Mesendoderm (in vitro differentiated cells): ENCODE measurements at regions not wholly inside any gene's neighbourhood (a gene's known extent, or its start where the extent isn't known, plus 50 kb on each side); places are given as distances from the start of the nearest gene placed in this dataset.

ENCODE experiments used
- DNase-seq: peaks from one replicate; pipeline ENCODE4 v3.0.0; 2013
- H2AK5ac ChIP-seq: 2 replicates; pipeline ENCODE4 v1.6.1; 2013; ENCODE audit warnings: low read length, inconsistent platforms
- H2BK120ac ChIP-seq: 2 replicates; pipeline ENCODE4 v1.6.1; 2013; ENCODE audit warnings: low read depth, mild to moderate bottlenecking, low read length, moderate library complexity, mixed read lengths
- H2BK15ac ChIP-seq: replicated peaks from 2 replicates; pipeline ENCODE4 v1.6.1; 2013; ENCODE audit warnings: low read depth, mild to moderate bottlenecking, moderate library complexity
- H2BK5ac ChIP-seq: 2 replicates; pipeline ENCODE4 v1.6.1; 2013; ENCODE audit warnings: low read length, inconsistent platforms
- H3K18ac ChIP-seq: 2 replicates; pipeline ENCODE4 v1.6.1; 2013; ENCODE audit warnings: mild to moderate bottlenecking, low read length, mixed read lengths
- H3K23ac ChIP-seq: one replicate; pipeline ENCODE4 v1.6.1; 2013; ENCODE audit warnings: low read length
- H3K27ac ChIP-seq: 2 replicates; pipeline ENCODE4 v1.5.1; 2013; ENCODE audit warnings: low read depth, mild to moderate bottlenecking, inconsistent platforms, low read length, moderate library complexity
- H3K27me3 ChIP-seq: 2 replicates; pipeline ENCODE4 v1.6.1; 2013; ENCODE audit warnings: low read length, control low read depth, mild to moderate bottlenecking, inconsistent platforms; ENCODE audit not compliant: insufficient read depth, poor library complexity
- H3K36me3 ChIP-seq: 2 replicates; pipeline ENCODE4 v1.6.1; 2013; ENCODE audit warnings: low read length, inconsistent platforms; ENCODE audit not compliant: control insufficient read depth, insufficient read depth
- H3K4ac ChIP-seq: one replicate; pipeline ENCODE4 v1.6.1; 2013; ENCODE audit warnings: low read depth, mild to moderate bottlenecking, low read length, moderate library complexity
- H3K4me1 ChIP-seq: 2 replicates; pipeline ENCODE4 v1.6.1; 2013; ENCODE audit warnings: low read depth, low read length, inconsistent platforms; ENCODE audit not compliant: control insufficient read depth
- H3K4me2 ChIP-seq: 2 replicates; pipeline ENCODE4 v1.6.1; 2013; ENCODE audit warnings: low read length
- H3K4me3 ChIP-seq: 2 replicates; pipeline ENCODE4 v1.5.1; 2013; ENCODE audit warnings: mild to moderate bottlenecking, low read length
- H3K56ac ChIP-seq: one replicate; pipeline ENCODE4 v1.6.1; 2013; ENCODE audit warnings: low read length
- H3K79me1 ChIP-seq: 2 replicates; pipeline ENCODE4 v1.6.1; 2013; ENCODE audit warnings: low read length, inconsistent platforms
- H3K79me2 ChIP-seq: 2 replicates; pipeline ENCODE4 v1.6.1; 2013; ENCODE audit warnings: mild to moderate bottlenecking, low read length; ENCODE audit not compliant: control insufficient read depth, insufficient read depth
- H3K9ac ChIP-seq: 2 replicates; pipeline ENCODE4 v1.6.1; 2013; ENCODE audit warnings: low read length, inconsistent platforms
- H4K5ac ChIP-seq: one replicate; pipeline ENCODE4 v1.6.1; 2013; ENCODE audit warnings: low read length
- H4K8ac ChIP-seq: one replicate; pipeline ENCODE4 v1.6.1; 2013; ENCODE audit warnings: low read depth, mild to moderate bottlenecking, control low read depth, low read length, moderate library complexity
- WGBS: extraction: QIAGEN DNeasy Blood & Tissue Kit; methylation state at CpG from one replicate; pipeline ENCODE4 v1.1.7; 2013; ENCODE audit warnings: low lambda C conversion rate, missing lambda C conversion rate; ENCODE audit not compliant: insufficient coverage; ENCODE audit errors: extremely low coverage; 5-methylcytosine and 5-hydroxymethylcytosine counted together

DNA sequence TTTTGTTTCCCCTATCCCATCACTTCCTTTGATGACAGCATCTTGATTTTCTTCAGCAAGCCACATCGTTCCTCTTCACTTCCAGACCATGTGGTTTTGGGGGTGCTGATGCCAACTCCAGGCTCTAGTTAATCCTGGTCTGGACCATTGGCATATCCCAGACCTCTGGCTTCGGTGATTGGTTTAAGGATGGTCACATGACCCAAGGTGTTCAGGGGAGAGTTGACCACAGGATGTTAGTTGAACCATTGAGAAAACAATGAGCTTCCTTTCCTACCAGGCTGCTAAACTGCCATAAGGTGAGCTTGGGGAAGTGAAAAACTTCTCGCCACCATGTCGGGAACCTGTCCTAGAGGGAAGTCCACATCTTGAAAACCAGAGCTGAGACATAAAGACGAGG is 60.9 kb upstream of the TLR3 start:
- no peak for DNase-seq
- Histone ChIP-seq H2BK15ac (no peak overlapping the region), H2BK5ac (no peak overlapping the region), H3K18ac (no peak overlapping the region), H3K4me3 (no peak overlapping the region), H3K27ac (no peak overlapping the region), H3K4ac (no peak overlapping the region), H2BK120ac (no peak overlapping the region), H3K4me1 (no peaks in the 10 kb centered on the region), H3K79me2 (no peaks in the 10 kb centered on the region), H3K23ac (no peak overlapping the region), H3K9ac (no peak overlapping the region), H3K36me3 (no peaks in the 10 kb centered on the region), H3K79me1 (no peaks in the 10 kb centered on the region), H3K27me3 (no peaks in the 10 kb centered on the region), H4K5ac (no peak overlapping the region), H3K4me2 (no peak overlapping the region), H2AK5ac (no peak overlapping the region), H3K56ac (no peak overlapping the region), H4K8ac (no peak overlapping the region)
- no CpG with 5 or more reads among the region's 5 CpGs for whole genome bisulfite sequencing

DNA sequence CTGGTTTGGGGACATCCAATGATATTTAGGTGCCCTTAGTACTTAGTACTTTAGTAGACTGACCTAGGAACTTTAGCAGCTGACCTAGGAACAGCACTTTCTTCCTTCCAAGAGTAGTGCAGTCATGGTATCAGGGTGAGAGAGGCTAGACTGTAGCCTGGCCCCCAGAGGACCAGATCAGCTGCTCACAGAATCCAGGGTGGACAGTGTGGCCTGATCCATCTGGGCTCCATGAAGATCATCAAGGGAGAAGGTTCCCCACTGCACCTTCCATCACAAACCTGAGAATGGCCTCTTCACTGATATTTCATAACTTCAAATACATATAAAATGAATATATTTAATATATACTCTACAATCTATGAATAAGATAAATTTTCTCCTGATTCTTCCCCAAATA is 59.0 kb upstream of the TLR3 start:
- no peak overlapping the region for H3K23ac ChIP-seq
- no peaks in the 10 kb centered on the region for H3K4me1 ChIP-seq
- no peak overlapping the region for H3K18ac ChIP-seq
- no peak overlapping the region for H3K4me3 ChIP-seq
- H3K27ac ChIP-seq: no peak overlapping the region
- H2BK15ac ChIP-seq: no peak overlapping the region
- H3K9ac ChIP-seq: no peak overlapping the region
- no peak overlapping the region for H4K8ac ChIP-seq
- H3K36me3 ChIP-seq: no peaks in the 10 kb centered on the region
- H3K79me1 ChIP-seq: no peaks in the 10 kb centered on the region
- DNase-seq: no peak
- no peak overlapping the region for H3K56ac ChIP-seq
- H2BK120ac ChIP-seq: no peak overlapping the region
- H3K4ac ChIP-seq: no peak overlapping the region
- no peaks in the 10 kb centered on the region for H3K79me2 ChIP-seq
- H2BK5ac ChIP-seq: no peak overlapping the region
- H3K27me3 ChIP-seq: no peaks in the 10 kb centered on the region
- no peak overlapping the region for H3K4me2 ChIP-seq
- no peak overlapping the region for H2AK5ac ChIP-seq
- no peak overlapping the region for H4K5ac ChIP-seq

DNA sequence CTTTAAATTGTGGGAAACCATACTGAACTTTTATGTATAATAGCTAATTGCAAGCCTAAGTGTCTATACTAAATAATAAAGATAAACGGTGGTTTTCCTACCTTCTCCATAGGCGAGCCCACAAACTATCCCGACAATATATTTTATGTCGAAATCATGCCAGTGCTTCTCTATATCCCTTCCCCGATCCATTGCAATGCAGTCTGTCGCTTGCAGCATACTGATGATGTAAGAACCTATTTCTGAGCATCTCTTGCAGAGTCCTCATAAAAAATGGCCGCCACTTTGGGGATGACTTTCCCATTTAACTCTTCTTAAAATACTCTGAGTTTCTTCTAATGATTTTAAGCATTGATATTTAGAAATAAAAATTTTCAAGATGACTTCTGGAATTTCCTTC is 58.1 kb upstream of the TLR3 start:
- DNase-seq: no peak
- WGBS: no CpG with 5 or more reads among the region's 7 CpGs
- no peak overlapping the region for H2BK15ac ChIP-seq

DNA sequence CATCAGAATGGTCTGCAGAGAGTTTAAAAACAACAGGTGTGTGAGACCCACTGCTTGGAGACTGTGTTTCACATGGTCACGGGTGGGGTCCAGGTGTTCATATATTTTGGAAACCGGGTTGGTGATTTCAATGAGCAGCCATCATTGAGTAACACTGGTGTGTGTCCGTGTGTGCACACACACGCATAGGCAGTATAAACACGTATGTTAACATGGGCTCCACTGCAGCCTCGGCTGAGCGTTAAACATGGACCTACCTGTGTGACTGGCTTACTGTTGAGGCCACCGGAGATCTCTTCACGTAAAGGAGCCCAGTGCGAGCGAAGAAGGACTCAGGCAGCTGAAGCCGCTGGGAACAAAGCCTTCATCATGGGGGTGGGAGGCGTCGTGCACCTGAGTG is 56.9 kb upstream of the TLR3 start:
- no peak overlapping the region for H4K5ac ChIP-seq
- no peak overlapping the region for H3K18ac ChIP-seq
- H2BK5ac ChIP-seq: no peak overlapping the region
- no peak overlapping the region for H2AK5ac ChIP-seq
- no peak overlapping the region for H2BK120ac ChIP-seq
- no peaks in the 10 kb centered on the region for H3K79me1 ChIP-seq
- H3K4me3 ChIP-seq: no peak overlapping the region
- no peak for DNase-seq
- WGBS: no CpG with 5 or more reads among the region's 14 CpGs
- no peak overlapping the region for H2BK15ac ChIP-seq
- no peak overlapping the region for H4K8ac ChIP-seq
- no peaks in the 10 kb centered on the region for H3K79me2 ChIP-seq
- no peak overlapping the region for H3K4me2 ChIP-seq
- no peak overlapping the region for H3K27ac ChIP-seq
- no peak overlapping the region for H3K4ac ChIP-seq
- H3K4me1 ChIP-seq: no peaks in the 10 kb centered on the region
- no peaks in the 10 kb centered on the region for H3K27me3 ChIP-seq
- H3K56ac ChIP-seq: no peak overlapping the region
- no peak overlapping the region for H3K9ac ChIP-seq
- H3K36me3 ChIP-seq: no peaks in the 10 kb centered on the region
- no peak overlapping the region for H3K23ac ChIP-seq

More for the DNA sequence above, 58.1 kb upstream of the TLR3 start:
- no peak overlapping the region for H2BK120ac ChIP-seq
- H2BK5ac ChIP-seq: no peak overlapping the region
- no peaks in the 10 kb centered on the region for H3K36me3 ChIP-seq
- H4K5ac ChIP-seq: no peak overlapping the region
- no peaks in the 10 kb centered on the region for H3K79me2 ChIP-seq
- no peak overlapping the region for H3K18ac ChIP-seq
- no peak overlapping the region for H4K8ac ChIP-seq
- no peaks in the 10 kb centered on the region for H3K27me3 ChIP-seq
- H3K9ac ChIP-seq: no peak overlapping the region
- no peak overlapping the region for H3K23ac ChIP-seq
- H3K79me1 ChIP-seq: no peaks in the 10 kb centered on the region
- no peak overlapping the region for H3K4me2 ChIP-seq
- no peak overlapping the region for H3K4me3 ChIP-seq
- H3K4me1 ChIP-seq: no peaks in the 10 kb centered on the region
- no peak overlapping the region for H3K56ac ChIP-seq
- no peak overlapping the region for H3K27ac ChIP-seq
- no peak overlapping the region for H2AK5ac ChIP-seq
- no peak overlapping the region for H3K4ac ChIP-seq

DNA sequence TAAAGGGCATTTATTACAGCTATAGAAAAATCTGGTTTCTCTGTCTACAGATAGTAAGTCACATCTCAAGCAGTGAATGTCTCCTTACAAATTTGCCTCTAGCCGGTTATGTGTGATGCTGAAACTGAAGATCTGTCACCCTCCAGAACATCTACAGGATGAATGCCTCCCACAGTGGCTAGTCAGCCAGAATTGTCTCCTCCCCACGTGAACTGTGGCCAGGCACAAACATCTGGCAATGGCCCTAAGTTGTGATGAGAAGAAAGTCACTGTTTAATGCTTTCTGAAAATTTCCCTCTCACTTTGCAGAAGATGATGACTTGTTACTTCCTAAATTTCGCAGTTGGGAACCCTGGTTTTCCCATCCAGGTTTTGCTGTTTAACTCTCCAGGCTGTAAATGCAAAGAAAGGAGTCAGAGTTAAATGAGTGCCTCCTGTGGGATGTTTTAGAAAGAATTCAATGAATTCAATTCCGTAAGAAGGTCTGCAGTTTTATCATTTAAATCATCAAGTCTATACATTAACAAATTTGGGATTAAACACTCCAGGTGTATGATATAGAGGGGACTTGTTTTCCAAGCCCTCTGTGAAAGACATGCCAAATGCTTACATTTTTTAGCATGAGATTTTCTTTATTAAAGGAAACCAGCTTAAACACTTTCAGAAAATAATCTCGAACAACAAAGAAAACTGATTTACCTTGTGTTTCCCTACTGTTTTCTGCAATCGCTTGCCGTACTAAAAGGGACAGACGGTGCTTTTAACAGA is 55.4 kb upstream of the TLR3 start:
- Histone ChIP-seq H2BK5ac (no peak overlapping the region), H3K36me3 (no peaks in the 10 kb centered on the region), H2AK5ac (no peak overlapping the region), H3K56ac (no peak overlapping the region), H3K4me2 (no peak overlapping the region), H3K18ac (no peak overlapping the region), H3K27ac (no peak overlapping the region), H3K9ac (no peak overlapping the region), H3K79me2 (no peaks in the 10 kb centered on the region), H2BK15ac (no peak overlapping the region), H2BK120ac (no peak overlapping the region), H4K5ac (no peak overlapping the region), H3K4me1 (no peaks in the 10 kb centered on the region), H3K4me3 (no peak overlapping the region), H3K23ac (no peak overlapping the region), H4K8ac (no peak overlapping the region), H3K4ac (no peak overlapping the region), H3K79me1 (no peaks in the 10 kb centered on the region), H3K27me3 (no peaks in the 10 kb centered on the region)
- no CpG with 5 or more reads among the region's 8 CpGs for WGBS
- no peak for DNase-seq

DNA sequence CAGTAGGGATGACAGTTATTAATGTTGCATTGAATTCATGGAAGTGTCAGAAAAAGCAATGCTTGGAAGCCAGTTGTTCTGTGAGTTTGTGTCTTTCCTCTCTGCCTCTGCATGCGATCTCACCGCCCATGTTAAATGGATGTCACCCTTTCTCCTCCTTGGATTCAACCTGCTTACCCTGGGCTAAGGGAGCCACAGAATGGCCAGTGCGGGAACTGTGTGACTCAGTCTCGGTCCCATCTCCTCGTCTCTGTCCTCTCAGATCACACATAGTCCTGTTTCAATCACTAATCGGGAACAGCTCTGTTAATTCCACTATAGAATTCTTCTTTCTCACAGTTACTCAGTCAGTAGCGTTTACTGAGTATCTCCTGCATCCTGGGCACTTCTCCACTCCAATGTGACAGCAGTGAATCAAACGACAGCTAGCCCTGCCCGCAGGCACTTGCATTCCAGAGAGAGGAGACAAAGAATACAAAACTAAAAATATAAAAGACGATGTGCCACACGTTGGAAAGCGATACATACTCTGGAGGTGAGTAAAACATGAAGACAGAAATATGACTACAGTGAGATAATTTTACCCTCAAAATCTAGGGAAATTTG is 53.6 kb upstream of the TLR3 start:
- H2BK120ac ChIP-seq: no peak overlapping the region
- no peak overlapping the region for H3K27ac ChIP-seq

More for the DNA sequence above, 53.6 kb upstream of the TLR3 start:
- Histone ChIP-seq H3K18ac (no peak overlapping the region), H2AK5ac (no peak overlapping the region), H3K56ac (no peak overlapping the region), H4K5ac (no peak overlapping the region), H2BK5ac (no peak overlapping the region), H3K4me1 (no peaks in the 10 kb centered on the region), H3K36me3 (no peaks in the 10 kb centered on the region), H3K4me2 (no peak overlapping the region), H2BK15ac (no peak overlapping the region), H3K4ac (no peak overlapping the region), H3K79me2 (no peaks in the 10 kb centered on the region), H3K23ac (no peak overlapping the region), H4K8ac (no peak overlapping the region), H3K27me3 (no peaks in the 10 kb centered on the region), H3K79me1 (no peaks in the 10 kb centered on the region), H3K4me3 (no peak overlapping the region), H3K9ac (no peak overlapping the region)
- WGBS: no CpG with 5 or more reads among the region's 12 CpGs
- no peak for DNase-seq
